ENCODE measurements at regions not wholly inside any gene's neighbourhood (a gene's known extent, or its start where the extent isn't known, plus 50 kb on each side); places are given as distances from the start of the nearest gene placed in this dataset.

- H3K4me3 ChIP-seq (replicated peaks in 1 of 2; ENCODE audit: low read depth in 1 of 2, low read length in 2 of 2), result no peak overlapping the region
- TF ChIP-seq JUND (IDR thresholded peaks at IDR 0.05) (no peak), ZBTB33 (IDR thresholded peaks at IDR 0.05; ENCODE audit: extremely low read depth, insufficient replicate concordance, low read length) (no peak), TCF7L2 (IDR thresholded peaks at IDR 0.05; ENCODE audit: borderline replicate concordance, extremely low read depth, insufficient read depth, insufficient read length) (no peak), CTCF (IDR thresholded peaks at IDR 0.05 in 2 of 3, conservative IDR thresholded peaks at IDR 0.05 in 1 of 3; ENCODE audit: borderline replicate concordance in 1 of 3, insufficient read depth in 1 of 3, low read depth in 2 of 3, low read length in 2 of 3) (no peak), EZH2phosphoT487 (IDR thresholded peaks at IDR 0.05; ENCODE audit: borderline replicate concordance) (no peak), POLR2A (IDR thresholded peaks at IDR 0.05; ENCODE audit: borderline replicate concordance, extremely low read depth, insufficient read depth, insufficient read length) (no peak), SRF (IDR thresholded peaks at IDR 0.05; ENCODE audit: low read depth) (no peak), RAD21 (IDR thresholded peaks at IDR 0.05; ENCODE audit: low read depth) (no peak), FOSL1 (IDR thresholded peaks at IDR 0.05; ENCODE audit: low read depth) (no peak), ELF1 (IDR thresholded peaks at IDR 0.05; ENCODE audit: borderline replicate concordance, low read depth) (no peak), POLR2AphosphoS5 (IDR thresholded peaks at IDR 0.05; ENCODE audit: low read depth, low read length) (no peak), SP1 (IDR thresholded peaks at IDR 0.05; ENCODE audit: low read depth) (no peak), SIN3A (IDR thresholded peaks at IDR 0.05; ENCODE audit: low read depth) (no peak), CEBPB (IDR thresholded peaks at IDR 0.05; ENCODE audit: low read depth) (no peak)
- TF ChIP-seq, protein P1, sequence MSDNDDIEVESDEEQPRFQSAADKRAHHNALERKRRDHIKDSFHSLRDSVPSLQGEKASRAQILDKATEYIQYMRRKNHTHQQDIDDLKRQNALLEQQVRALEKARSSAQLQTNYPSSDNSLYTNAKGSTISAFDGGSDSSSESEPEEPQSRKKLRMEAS (IDR thresholded peaks at IDR 0.05), result no peak
- TF ChIP-seq, protein P2, sequence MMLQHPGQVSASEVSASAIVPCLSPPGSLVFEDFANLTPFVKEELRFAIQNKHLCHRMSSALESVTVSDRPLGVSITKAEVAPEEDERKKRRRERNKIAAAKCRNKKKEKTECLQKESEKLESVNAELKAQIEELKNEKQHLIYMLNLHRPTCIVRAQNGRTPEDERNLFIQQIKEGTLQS (IDR thresholded peaks at IDR 0.05), result no peak
- BruUV-seq (replicated peaks), result no TSS peak
- ATAC-seq, result no peak
- H3K27ac ChIP-seq (ENCODE audit: low read depth, low read length), result no peak overlapping the region
- H3K79me2 ChIP-seq (ENCODE audit: insufficient read depth, low read length), result no peaks in the 10 kb centered on the region
- H3K4me1 ChIP-seq (ENCODE audit: control insufficient read depth in 1 of 2, insufficient read depth in 2 of 2, low read length in 2 of 2), result no peaks in the 10 kb centered on the region
- intact Hi-C loops (cut with micrococcal nuclease), result no loop called here
- H4K20me1 ChIP-seq (ENCODE audit: insufficient read depth), result no peaks in the 10 kb centered on the region
- CTCF ChIA-PET, result interaction anchor here (0.6 kb wide), 1 partner anchor 24 kb away, joined by 3 read pairs; no protein-coding TSS in a partner anchor
- H3K9me2 ChIP-seq (ENCODE audit: insufficient read depth), result no peaks in the 10 kb centered on the region
- POLR2A ChIA-PET, result no interaction called here
- no peak overlapping the region for H3K9ac ChIP-seq (ENCODE audit: low read length)
- no peak overlapping the region for H3K4me2 ChIP-seq (ENCODE audit: low read length)
- no peaks in the 10 kb centered on the region for H3K36me3 ChIP-seq (ENCODE audit: control insufficient read depth in 1 of 2, insufficient read depth in 2 of 2, low read length in 2 of 2)
- DNase-seq (ENCODE audit: low read depth, low spot score), result no peak
- no peaks in the 10 kb centered on the region for H3K27me3 ChIP-seq (ENCODE audit: insufficient read depth, low read length)
- RAD21 ChIA-PET (ENCODE audit: low non-redundant PET in 1 of 2, low total read pairs in 2 of 2, uncharacterized antibody in 2 of 2, unreplicated experiment in 2 of 2), result no interaction called here
- H2AFZ ChIP-seq (ENCODE audit: low read depth, low read length, poor library complexity, severe bottlenecking), result no peak overlapping the region
- H3K9me3 ChIP-seq (ENCODE audit: control insufficient read depth in 1 of 2, insufficient read depth in 1 of 2, low read depth in 1 of 2, low read length in 2 of 2), result no peaks in the 10 kb centered on the region
Observed at GRCh38 chr11:87447606-87448005, 409.9 kb downstream of the TMEM135 start.

All from HCT116 (cell line).